RWPE2 (cell line): ENCODE measurements at regions not wholly inside any gene's neighbourhood (a gene's known extent, or its start where the extent isn't known, plus 50 kb on each side); places are given as distances from the start of the nearest gene placed in this dataset.

ENCODE experiments used
- ATAC-seq: fragments of 200-7000 bp; cut with Tn5 transposase; 3 replicates; pipeline ENCODE4 v1.9.1; 2021; ENCODE audit warnings: low read depth
- DNase-seq: peaks from one replicate; pipeline ENCODE4 v3.0.0-alpha.2; 2020; ENCODE audit warnings: low spot score
- H3K27ac ChIP-seq: fragments of 450-650 bp; 2 replicates; pipeline ENCODE4 v1.5.1; 2017; ENCODE audit warnings: mild to moderate bottlenecking; ENCODE audit not compliant: poor library complexity, severe bottlenecking
- H3K27me3 ChIP-seq: fragments of 250-450 bp; sonication (Bioruptor Pico); 2 replicates; pipeline ENCODE4 v1.5.1; 2021; ENCODE audit warnings: mild to moderate bottlenecking, moderate library complexity; ENCODE audit not compliant: insufficient read depth, poor library complexity, severe bottlenecking
- H3K36me3 ChIP-seq: fragments of 250-450 bp; sonication (Bioruptor Pico); 2 replicates; pipeline ENCODE4 v1.5.1; 2020; ENCODE audit warnings: low read depth, mild to moderate bottlenecking, moderate library complexity
- H3K4me1 ChIP-seq: fragments of 250-450 bp; sonication (Bioruptor Pico); 2 replicates; pipeline ENCODE4 v1.5.1; 2021; ENCODE audit warnings: mild to moderate bottlenecking, moderate library complexity; ENCODE audit not compliant: insufficient read depth, poor library complexity, severe bottlenecking
- H3K4me3 ChIP-seq: fragments of 250-450 bp; sonication (Bioruptor Pico); 2 replicates; pipeline ENCODE4 v1.5.1; 2021; ENCODE audit warnings: mild to moderate bottlenecking, moderate library complexity; ENCODE audit not compliant: severe bottlenecking
- H3K9me3 ChIP-seq: fragments of 250-450 bp; sonication (Bioruptor Pico); 2 replicates; pipeline ENCODE4 v1.5.1; 2021; ENCODE audit warnings: mild to moderate bottlenecking, moderate library complexity; ENCODE audit not compliant: severe bottlenecking
- CTCF ChIP-seq: fragments of 450-650 bp; IDR thresholded peaks from one replicate; pipeline ENCODE4 v1.5.1; 2017; ENCODE audit warnings: mild to moderate bottlenecking, moderate library complexity; ENCODE audit not compliant: poor library complexity, severe bottlenecking

GRCh38 chr4:83779103-83780052 lies 243.5 kb downstream of the GPAT3 start:
- Histone ChIP-seq H3K27me3 (no peaks in the 10 kb centered on the region), H3K4me1 (no peaks in the 10 kb centered on the region), H3K27ac (no peak overlapping the region), H3K36me3 (no peaks in the 10 kb centered on the region), H3K9me3 (no peaks in the 10 kb centered on the region), H3K4me3 (no peak overlapping the region)
- ATAC-seq, result no peak
- no peak for DNase-seq
- TF ChIP-seq CTCF, result no peak

- no peak for DNase-seq
- Histone ChIP-seq H3K4me1 (no peaks in the 10 kb centered on the region), H3K36me3 (no peaks in the 10 kb centered on the region), H3K27ac (no peak overlapping the region), H3K27me3 (no peaks in the 10 kb centered on the region), H3K9me3 (no peaks in the 10 kb centered on the region), H3K4me3 (no peak overlapping the region)
- TF ChIP-seq CTCF, result no peak
- no peak for ATAC-seq
Observed at GRCh38 chr4:83772685-83773084, 236.8 kb downstream of the GPAT3 start.

- ATAC-seq (peak; percentile 87), DNase-seq (no peak)
- no peak overlapping the region for H3K27ac ChIP-seq
- no peaks in the 10 kb centered on the region for H3K36me3 ChIP-seq
- no peaks in the 10 kb centered on the region for H3K27me3 ChIP-seq
- no peaks in the 10 kb centered on the region for H3K9me3 ChIP-seq
- no peak overlapping the region for H3K4me3 ChIP-seq
- peak; percentile 77 for TF ChIP-seq CTCF
- H3K4me1 ChIP-seq, result no peaks in the 10 kb centered on the region
Observed at GRCh38 chr4:83771113-83771705, 235.3 kb downstream of the GPAT3 start.

- no peaks in the 10 kb centered on the region for H3K9me3 ChIP-seq
- H3K27me3 ChIP-seq, result no peaks in the 10 kb centered on the region
- H3K4me3 ChIP-seq, result no peak overlapping the region
- DNase-seq (no peak), ATAC-seq (no peak)
- no peaks in the 10 kb centered on the region for H3K4me1 ChIP-seq
- no peaks in the 10 kb centered on the region for H3K36me3 ChIP-seq
- no peak for TF ChIP-seq CTCF
- no peak overlapping the region for H3K27ac ChIP-seq
Observed at GRCh38 chr4:83768146-83768545, 232.2 kb downstream of the GPAT3 start.

GRCh38 chr4:83767067-83767466 lies 231.2 kb downstream of the GPAT3 start:
- no peaks in the 10 kb centered on the region for H3K9me3 ChIP-seq
- ATAC-seq, result no peak
- H3K4me1 ChIP-seq, result no peaks in the 10 kb centered on the region
- H3K27ac ChIP-seq, result no peak overlapping the region
- no peaks in the 10 kb centered on the region for H3K27me3 ChIP-seq
- no peak overlapping the region for H3K4me3 ChIP-seq
- H3K36me3 ChIP-seq, result no peaks in the 10 kb centered on the region
- DNase-seq, result no peak
- no peak for TF ChIP-seq CTCF
